RWPE1 (cell line): ENCODE measurements at regions not wholly inside any gene's neighbourhood (a gene's known extent, or its start where the extent isn't known, plus 50 kb on each side); places are given as distances from the start of the nearest gene placed in this dataset.
"Not testable (repeated sequence)": the region's sequence is repeated elsewhere in the genome, so short reads cannot be mapped to it uniquely, and the experiment has no call there.

Experiments used
- CTCF ChIA-PET: fragments of 350-600 bp; sonication (Branson Sonifier 250); formaldehyde crosslinking; extraction: SDS; loops from one replicate; lab custom pipeline; 2021; lab: Yijun Ruan, JAX
- POLR2A ChIA-PET: fragments of 400-600 bp; formaldehyde crosslinking; extraction: SDS; loops from one replicate; lab custom pipeline; 2020; ENCODE audit warnings: antibody characterized with exemption; ENCODE audit not compliant: low non-redundant PET; lab: Yijun Ruan, JAX
- DNase-seq: peaks from one replicate; pipeline ENCODE4 v3.0.0; 2012; ENCODE audit warnings: low spot score
- H3K27ac ChIP-seq: fragments of 450-650 bp; 2 replicates; pipeline ENCODE4 v1.5.1; 2017
- TF ChIP-seq, protein P1 (sequence below): fragments of 450-650 bp; conservative IDR thresholded peaks from 2 replicates; pipeline ENCODE4 v1.5.1; 2017; ENCODE audit warnings: low read depth, mild to moderate bottlenecking

DNA sequence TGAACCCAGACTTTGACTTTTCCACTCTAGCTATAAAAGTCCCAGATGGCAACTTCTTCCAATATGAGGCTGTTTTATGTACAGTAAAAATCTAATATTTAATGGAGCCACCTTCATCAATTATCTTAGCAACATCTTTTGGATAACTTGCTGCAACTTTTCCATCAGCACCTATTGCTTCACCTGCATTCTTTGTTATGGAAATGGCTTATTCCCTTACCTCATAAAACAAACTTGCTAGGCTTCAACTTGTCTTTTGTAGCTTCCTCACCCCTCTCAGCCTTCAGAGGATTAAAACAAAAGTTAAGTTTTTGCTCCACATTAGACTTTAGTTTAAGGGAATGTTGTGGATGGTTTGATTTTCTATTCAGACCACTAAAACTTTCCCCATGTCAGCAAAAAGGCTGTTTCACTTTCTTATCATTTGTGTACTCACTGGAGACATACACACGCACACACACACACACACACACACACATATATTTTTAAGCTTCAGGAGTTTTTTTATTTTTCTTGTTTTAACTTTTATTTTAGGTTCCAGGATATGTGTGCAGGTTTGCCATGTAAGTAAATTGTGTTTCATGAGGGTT lies 1296.1 kb upstream of the PABPC4L start:
- no peak overlapping the region for H3K27ac ChIP-seq
- CTCF ChIA-PET, result no interaction called here
- no peak for DNase-seq
- POLR2A ChIA-PET, result no interaction called here
- TF ChIP-seq, protein P1, sequence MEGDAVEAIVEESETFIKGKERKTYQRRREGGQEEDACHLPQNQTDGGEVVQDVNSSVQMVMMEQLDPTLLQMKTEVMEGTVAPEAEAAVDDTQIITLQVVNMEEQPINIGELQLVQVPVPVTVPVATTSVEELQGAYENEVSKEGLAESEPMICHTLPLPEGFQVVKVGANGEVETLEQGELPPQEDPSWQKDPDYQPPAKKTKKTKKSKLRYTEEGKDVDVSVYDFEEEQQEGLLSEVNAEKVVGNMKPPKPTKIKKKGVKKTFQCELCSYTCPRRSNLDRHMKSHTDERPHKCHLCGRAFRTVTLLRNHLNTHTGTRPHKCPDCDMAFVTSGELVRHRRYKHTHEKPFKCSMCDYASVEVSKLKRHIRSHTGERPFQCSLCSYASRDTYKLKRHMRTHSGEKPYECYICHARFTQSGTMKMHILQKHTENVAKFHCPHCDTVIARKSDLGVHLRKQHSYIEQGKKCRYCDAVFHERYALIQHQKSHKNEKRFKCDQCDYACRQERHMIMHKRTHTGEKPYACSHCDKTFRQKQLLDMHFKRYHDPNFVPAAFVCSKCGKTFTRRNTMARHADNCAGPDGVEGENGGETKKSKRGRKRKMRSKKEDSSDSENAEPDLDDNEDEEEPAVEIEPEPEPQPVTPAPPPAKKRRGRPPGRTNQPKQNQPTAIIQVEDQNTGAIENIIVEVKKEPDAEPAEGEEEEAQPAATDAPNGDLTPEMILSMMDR, result no peak

DNA sequence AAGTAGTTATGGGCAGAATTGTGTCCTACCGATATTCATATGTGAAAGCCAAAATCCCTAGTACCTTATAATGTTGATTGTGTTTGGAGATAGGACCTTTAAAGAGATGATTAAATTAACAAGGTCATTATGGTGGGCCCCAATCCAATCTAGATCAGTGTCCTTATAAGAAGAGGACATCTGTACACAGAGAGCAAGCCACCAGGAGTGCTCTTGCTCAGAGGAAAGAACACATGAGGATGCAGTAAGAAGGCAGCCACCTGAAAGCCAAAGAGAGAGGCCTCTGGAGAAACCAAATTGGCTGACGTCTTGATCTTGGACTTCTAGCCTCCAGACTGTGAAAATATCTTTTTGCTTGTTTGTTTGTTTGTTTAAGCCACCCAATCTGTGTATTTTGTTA lies 1290.8 kb upstream of the PABPC4L start:
- TF ChIP-seq, protein P1, result no peak
- ChIA-PET CTCF (no interaction called here), POLR2A (no interaction called here)
- no peak for DNase-seq
- H3K27ac ChIP-seq, result no peak overlapping the region

DNA sequence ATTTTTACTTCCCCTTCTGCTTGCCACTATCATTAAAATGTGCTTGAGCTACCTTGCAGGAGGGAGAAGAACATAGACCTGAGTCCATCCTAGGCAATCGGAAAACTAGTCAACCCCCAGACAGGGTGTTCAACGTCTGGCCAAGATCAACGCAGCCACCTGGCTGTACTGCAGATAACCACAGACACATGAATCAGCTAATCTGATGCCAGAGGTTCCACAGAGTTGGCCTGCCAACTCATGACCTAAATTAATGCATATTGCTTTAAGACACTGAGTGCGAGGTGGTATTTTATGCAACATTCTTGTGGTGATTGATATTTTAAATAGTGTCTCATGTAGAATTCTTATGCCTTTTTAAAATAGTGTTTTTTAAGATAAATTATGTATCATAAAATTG lies 1283.8 kb upstream of the PABPC4L start:
- DNase-seq, result no peak
- TF ChIP-seq, protein P1, result no peak
- POLR2A ChIA-PET, result no interaction called here

DNA sequence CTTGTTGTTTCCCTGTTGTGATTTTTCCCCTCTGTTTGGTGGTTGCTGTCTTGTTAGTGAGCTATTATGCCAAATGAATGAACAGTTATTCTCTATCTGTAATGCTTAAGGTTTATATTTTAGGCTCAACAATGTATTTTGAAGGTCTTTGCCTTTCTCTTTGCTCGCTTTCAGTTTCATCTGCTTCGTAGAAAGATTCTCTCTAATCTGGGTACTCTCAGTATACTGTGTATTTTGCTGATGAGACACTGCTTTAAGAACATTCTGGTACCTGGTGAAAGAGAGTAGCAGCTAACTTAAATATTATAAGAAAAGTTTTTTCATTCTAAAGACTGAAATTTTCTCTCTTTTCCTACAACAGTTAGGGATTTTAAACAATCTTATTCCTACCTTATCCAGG lies 1274.7 kb upstream of the PABPC4L start:
- TF ChIP-seq, protein P1, result no peak
- H3K27ac ChIP-seq, result no peak overlapping the region
- CTCF ChIA-PET, result no interaction called here
- POLR2A ChIA-PET, result no interaction called here
- DNase-seq, result no peak

More for the DNA sequence above, 1283.8 kb upstream of the PABPC4L start:
- CTCF ChIA-PET, result no interaction called here
- H3K27ac ChIP-seq, result no peak overlapping the region

DNA sequence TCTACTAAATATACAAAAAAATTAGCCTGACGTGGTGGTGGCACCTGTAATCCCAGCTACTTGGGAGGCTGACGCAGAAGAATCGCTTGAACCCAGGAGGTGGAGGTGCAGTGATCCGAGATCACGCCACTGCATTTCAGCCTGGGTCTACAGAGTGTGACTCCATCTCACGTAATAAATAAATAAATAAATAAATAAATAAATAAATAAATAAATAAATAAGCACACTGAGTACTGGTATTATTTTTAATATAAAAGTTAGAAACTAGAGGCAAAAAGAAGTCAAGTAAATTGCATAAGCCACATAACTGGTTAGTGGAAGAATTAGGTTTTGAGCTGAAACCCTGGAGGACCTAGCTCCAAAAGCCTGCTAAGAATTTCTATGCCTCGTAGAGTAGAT lies 1262.7 kb upstream of the PABPC4L start:
- no peak for DNase-seq
- TF ChIP-seq, protein P1, result no peak
- POLR2A ChIA-PET, result no interaction called here
- no peak overlapping the region for H3K27ac ChIP-seq
- CTCF ChIA-PET, result no interaction called here

DNA sequence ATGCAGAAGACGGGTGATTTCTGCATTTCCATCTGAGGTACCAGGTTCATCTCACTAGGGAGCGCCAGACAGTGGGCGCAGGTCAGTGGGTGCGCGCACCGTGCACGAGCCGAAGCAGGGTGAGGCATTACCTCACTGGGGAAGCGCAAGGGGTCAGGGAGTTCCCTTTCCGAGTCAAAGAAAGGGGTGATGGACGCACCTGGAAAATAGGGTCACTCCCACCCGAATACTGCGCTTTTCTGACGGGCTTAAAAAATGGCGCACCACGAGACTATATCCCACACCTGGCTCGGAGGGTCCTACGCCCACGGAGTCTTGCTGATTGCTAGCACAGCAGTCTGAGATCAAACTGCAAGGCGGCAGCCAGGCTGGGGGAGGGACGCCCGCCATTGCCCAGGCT lies 1246.0 kb upstream of the PABPC4L start:
- H3K27ac ChIP-seq, CTCF ChIA-PET, DNase-seq, POLR2A ChIA-PET: not testable (repeated sequence)

DNA sequence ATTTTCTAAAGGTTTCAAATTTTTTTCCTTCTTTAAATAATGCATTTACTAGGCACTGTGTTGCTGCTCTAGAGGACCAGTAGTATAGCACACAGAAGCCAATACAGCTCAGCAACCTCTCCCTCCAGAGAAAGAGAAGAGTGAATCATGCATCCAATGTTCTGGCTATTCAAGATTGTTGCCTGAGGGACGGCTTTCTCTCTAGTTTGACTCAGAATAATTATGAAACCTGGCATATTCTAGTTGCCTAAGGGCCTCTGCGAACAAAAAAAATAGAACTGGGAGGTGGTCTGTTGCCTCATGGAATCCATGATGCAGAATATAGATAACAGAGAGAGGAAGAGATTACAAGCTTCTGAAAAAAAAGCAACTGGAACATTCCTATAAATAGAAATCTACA lies 1233.3 kb upstream of the PABPC4L start:
- CTCF ChIA-PET, result no interaction called here
- H3K27ac ChIP-seq, result no peak overlapping the region
- TF ChIP-seq, protein P1, result no peak
- POLR2A ChIA-PET, result no interaction called here
- peak; percentile 1 for DNase-seq
